Right kidney (tissue), 1 donor: ENCODE measurements at regions not wholly inside any gene's neighbourhood (a gene's known extent, or its start where the extent isn't known, plus 50 kb on each side); places are given as distances from the start of the nearest gene placed in this dataset.
"Not testable (repeated sequence)": the region's sequence is repeated elsewhere in the genome, so short reads cannot be mapped to it uniquely, and the experiment has no call there.

Source experiments
- DNase-seq: peaks from one replicate; pipeline ENCODE4 v3.0.0-alpha.2; 2016

- no peak for DNase-seq
Measured at GRCh38 chr19:28553764-28554163, 659.2 kb downstream of the UQCRFS1 start.

GRCh38 chr19:28553005-28553404 lies 659.9 kb downstream of the UQCRFS1 start:
- no peak for DNase-seq

- DNase-seq: no peak
Measured at GRCh38 chr19:28549680-28550277, 663.2 kb downstream of the UQCRFS1 start.

DNA sequence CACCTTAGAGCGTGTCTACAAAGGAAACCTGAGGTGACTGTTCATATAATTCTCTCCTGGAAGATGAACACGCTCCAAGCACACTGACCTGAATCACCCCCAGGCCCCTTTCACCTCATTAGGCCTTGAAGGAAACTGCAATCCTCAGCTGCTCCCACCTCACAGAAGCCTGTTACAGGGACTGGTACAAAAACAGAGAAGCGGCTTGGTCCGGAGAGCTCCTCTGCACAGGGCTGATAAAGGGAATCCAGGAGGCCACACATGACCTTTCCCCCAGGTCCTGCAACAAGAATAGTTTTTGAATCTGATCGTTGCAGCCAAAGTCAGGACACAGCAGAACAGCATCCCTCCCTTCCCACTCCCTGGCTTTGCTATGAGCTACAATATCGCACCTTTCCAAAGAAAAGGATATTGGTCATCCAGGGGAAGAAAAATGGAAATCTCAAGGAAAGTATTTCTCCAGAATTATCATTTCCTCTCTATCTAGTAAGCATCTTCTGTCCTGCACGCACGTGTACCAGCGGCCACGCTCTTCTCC lies 666.7 kb downstream of the UQCRFS1 start:
- DNase-seq: no peak

GRCh38 chr19:28545397-28545796 lies 667.6 kb downstream of the UQCRFS1 start:
- DNase-seq: not testable (repeated sequence)

GRCh38 chr19:28544451-28545261 lies 668.3 kb downstream of the UQCRFS1 start:
- no peak for DNase-seq

- DNase-seq: no peak
Measured at GRCh38 chr19:28543244-28543776, 669.6 kb downstream of the UQCRFS1 start.

GRCh38 chr19:28542394-28543243 lies 670.3 kb downstream of the UQCRFS1 start:
- DNase-seq: no peak

GRCh38 chr19:28541602-28542393 lies 671.2 kb downstream of the UQCRFS1 start:
- no peak for DNase-seq

DNA sequence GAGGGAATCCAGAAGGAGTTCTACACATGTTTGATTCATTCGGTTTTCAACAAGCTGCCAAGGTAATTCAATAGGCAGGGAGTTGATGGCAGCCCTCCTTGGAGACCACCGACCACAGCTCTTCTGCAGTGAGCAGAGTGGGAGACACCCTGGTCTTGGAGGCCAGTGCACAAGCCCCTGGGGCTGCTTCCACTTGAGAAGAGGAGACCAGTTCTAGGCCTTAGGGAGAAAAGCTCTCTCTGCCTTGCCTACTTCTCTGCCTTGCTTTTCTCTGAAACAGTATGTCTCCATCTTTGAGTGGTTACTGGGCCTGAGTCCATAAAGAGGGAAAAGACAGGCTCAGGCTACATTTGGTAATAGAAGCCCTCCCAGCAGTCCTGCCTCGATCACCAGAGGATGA lies 671.9 kb downstream of the UQCRFS1 start:
- DNase-seq: no peak

DNA sequence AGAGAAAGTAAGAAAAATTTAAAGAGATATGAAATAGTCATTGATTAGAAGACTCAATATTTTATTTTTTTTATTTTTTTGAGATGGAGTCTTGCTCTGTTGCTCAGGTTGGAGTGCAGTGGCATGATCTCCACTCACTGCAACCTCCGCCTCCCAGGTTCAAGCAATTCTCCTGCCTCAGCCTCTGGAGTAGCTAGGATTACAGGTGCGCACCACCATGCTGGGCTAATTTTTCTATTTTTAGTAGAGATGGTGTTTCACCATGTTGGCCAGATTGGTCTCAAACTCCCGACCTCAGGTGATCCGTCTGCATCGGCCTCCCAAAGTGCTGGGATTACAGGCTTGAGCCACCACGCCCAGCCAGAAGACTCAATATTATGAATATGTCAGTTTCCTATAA lies 672.6 kb downstream of the UQCRFS1 start:
- not testable (repeated sequence) for DNase-seq

- DNase-seq: no peak
Measured at GRCh38 chr19:28539759-28540158, 673.2 kb downstream of the UQCRFS1 start.

- DNase-seq: not testable (repeated sequence)
Measured at GRCh38 chr19:28538579-28538978, 674.4 kb downstream of the UQCRFS1 start.

DNA sequence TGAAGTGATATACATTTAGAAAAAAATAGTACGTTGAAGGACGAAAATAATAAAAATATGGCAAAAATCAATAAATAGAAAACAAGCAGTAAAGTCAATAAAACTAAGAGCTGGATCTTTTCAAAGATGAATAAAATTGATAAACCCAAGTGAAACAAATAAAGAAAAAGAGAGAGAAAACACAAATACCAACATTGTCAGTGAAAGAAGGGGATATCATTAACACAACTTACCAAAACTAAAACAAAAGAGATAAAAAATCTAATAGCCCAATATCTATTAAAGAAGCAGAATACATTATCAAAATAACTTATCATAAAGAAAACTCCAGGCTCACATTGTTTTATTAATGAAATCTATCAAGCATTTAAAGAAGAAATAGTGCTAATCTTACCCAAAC lies 675.1 kb downstream of the UQCRFS1 start:
- DNase-seq: no peak

DNA sequence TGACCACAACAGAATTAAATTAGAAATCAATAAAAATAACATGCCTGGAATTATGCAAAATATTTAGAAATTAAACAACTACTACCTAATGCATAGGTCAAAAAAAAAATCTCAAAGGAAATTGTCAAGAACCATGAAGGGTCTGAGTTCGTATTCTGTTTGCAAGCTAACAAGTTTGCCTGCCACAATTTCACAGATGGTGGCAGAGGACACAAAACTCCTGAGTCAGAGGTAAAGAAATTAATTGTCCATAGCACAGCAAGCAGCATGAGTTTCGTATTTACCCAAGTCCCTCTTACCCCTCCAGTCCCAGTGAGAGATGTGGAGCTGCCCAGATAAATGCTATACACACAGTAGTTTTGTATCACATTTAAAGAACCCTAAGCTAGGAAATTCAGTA lies 675.9 kb downstream of the UQCRFS1 start:
- no peak for DNase-seq

DNA sequence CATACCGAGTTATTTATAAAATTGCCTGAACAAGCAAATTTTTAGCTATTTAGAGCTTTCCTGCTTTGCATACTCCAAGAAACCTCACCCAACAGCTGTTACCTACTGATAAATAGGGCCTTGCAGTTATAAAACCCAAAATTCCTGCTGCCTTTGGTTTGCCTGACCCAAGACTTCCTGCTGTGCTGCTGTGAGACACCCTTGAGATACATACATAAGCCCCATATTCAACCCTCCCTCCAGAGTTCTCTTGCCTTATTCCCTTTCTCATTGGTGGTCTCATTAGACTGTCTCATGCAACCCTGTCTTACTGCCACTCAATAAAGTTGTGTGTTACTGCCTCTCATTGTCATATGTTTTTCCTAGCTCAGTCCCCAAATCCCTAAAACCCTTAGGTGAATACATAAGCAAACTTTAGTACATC lies 677.6 kb downstream of the UQCRFS1 start:
- no peak for DNase-seq

GRCh38 chr19:28534766-28535351 lies 678.1 kb downstream of the UQCRFS1 start:
- no peak for DNase-seq

DNA sequence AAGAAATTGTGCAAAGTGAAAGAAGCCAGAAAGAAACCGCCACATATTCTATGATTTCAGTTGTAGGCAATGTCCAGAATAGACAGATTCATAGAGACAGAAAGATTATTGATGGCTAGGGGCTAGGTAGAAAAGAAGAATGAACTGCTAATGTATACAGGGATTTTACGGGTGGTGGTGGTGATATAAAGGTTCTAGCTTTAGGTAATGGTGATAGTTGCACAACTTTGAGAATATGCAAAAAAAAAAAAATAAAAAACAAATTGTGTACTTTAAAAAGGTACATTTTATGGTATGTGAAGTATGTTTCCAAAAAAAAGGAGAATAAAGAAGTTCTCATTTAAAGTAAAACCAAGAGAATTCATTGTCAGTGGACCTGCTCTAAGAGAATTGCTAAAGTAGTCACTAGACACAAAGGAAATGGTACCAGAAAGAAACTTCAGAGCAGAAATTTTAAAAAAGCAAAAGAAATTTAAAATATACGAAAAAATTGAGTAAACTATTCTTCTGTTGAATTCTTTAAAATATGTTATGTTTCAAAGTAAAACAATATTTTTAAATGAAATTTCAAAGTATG lies 680.1 kb downstream of the UQCRFS1 start:
- DNase-seq: no peak

DNA sequence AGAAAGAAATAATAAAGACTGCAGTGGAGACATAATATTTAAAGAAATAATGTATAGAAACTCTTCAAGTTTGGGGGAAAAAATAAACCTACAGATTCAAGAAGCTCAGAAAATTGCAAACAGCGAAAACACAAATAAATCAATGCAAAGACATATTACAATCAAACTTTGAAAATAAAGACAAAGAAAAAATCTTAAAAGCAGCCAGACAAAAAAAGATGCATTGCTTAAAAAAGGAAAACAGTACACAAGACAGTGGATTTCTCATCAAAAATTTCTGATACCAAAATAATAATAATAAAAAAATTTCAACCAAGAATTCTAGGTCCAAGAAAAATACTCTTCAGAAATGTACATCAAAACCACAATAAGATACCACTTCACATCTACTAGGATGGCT lies 681.0 kb downstream of the UQCRFS1 start:
- DNase-seq: no peak

GRCh38 chr19:28530406-28531035 lies 682.4 kb downstream of the UQCRFS1 start:
- no peak for DNase-seq
